GM19035 (cell line): ENCODE measurements at regions not wholly inside any gene's neighbourhood (a gene's known extent, or its start where the extent isn't known, plus 50 kb on each side); places are given as distances from the start of the nearest gene placed in this dataset.
"Not testable (repeated sequence)": the region's sequence is repeated elsewhere in the genome, so short reads cannot be mapped to it uniquely, and the experiment has no call there.

ENCODE experiments used
- ATAC-seq: cut with Tn5 transposase; IDR thresholded peaks from one replicate; pipeline ENCODE4 v1.9.1; 2021; ENCODE audit not compliant: unreplicated experiment

DNA sequence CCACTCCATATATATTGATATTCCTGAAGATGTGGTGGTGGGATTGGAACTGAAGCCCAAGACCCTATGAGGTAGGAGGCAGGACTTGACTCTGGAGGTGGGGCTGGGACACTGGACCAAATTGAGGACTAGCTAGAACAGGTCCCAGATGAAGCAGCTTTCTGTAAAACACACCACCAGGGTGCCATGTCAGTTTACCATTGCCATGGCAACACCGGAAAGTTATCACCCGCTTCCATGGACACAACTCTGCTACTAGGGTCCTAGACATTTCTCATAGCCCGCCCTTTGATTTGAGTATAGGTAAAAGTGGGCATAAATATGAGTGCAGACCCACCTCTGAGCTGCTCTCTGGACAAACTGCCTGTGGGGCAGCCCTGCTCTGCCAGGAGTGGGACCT lies 490.5 kb upstream of the PFKP start:
- no peak for ATAC-seq

DNA sequence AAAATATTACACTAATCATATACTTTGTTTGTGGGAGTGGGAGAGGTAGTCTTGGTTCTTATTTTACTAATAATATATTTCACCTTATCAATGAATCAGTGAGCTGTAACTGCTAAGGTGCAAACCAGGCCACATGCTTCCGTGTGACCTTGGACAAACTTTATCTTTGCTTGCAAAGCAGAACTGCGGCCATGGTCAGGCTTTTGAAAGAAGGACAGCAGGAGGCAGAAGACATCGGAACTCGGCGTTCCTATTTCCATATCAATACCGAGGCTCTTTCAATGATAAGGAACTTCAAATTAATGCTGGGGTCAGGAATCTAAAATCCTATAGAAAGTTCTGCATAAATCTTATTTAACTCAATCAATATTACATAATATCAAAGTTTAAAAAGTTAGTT lies 491.9 kb upstream of the PFKP start:
- no peak for ATAC-seq

DNA sequence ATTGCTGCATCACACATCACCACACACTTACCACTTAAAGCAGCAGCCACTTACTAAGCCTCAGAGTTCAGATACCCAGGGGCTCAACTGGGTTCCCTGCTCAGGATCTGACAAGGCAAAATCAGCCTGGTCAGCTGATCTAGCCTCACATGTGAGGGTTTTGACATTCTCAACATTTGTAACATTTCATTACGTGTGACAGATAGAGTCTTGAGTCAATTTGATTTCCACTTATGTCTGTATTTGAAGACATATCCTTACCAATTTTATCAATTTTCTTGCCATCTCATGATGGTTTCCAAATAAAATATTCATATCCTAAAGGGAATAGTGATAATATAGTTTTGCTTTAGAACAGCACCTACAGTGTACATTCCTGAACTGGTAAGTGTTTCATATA lies 494.7 kb upstream of the PFKP start:
- ATAC-seq, result no peak

DNA sequence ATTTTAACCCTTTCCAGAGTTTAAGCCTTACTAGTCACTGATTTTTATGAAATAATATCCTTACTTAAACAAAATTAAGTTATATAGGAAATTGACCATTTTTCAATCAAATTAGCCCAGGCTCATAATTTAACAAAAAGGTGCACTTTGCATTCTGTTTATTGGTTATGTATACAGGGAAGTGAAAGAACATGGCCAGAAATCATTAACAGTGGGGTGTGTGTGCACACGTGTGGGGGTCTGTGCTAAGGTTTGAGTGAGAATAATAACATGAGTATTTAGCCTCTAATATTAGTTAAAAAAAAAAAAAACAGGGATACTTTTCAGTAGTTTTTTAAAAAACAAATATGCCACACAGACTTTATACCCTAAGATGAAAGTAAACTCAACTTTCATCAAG lies 510.5 kb upstream of the PFKP start:
- no peak for ATAC-seq

DNA sequence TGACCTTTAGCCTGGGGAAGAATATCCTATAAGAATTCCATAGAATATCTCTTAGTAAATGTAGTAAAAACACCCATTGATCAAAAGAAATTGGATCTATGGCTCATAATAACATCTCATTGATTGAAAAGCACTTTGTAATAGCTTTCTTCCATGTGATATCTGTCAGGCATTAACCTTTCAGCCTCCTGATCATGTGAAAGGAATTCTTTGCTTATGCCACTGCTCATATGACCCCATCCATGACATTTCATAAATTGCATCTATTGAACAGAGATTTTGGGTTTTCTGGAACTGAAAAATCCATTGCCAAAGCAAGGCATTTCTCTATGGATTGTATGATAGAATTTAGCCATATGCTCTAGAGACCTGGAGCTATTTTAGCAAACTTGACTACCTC lies 519.3 kb upstream of the PFKP start:
- no peak for ATAC-seq

DNA sequence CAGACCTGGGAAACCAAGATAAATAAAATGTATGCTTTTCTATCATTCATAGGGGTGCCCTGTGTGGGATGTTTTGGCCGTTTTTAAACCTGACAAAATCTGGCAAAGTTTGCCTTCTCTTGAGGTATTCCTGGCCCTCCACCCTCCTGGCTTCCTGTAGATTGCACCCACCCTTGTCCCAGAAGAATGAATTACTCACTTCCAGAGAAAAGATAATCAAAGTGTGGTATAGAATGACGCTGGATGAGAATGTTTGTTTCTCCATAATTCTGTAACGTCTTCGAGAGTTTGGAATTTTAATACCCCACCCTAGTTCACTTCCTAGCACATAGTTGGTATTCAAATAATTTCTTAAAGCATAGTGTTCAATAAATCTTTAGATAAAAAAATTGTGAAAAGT lies 519.7 kb upstream of the PFKP start:
- ATAC-seq, result no peak

DNA sequence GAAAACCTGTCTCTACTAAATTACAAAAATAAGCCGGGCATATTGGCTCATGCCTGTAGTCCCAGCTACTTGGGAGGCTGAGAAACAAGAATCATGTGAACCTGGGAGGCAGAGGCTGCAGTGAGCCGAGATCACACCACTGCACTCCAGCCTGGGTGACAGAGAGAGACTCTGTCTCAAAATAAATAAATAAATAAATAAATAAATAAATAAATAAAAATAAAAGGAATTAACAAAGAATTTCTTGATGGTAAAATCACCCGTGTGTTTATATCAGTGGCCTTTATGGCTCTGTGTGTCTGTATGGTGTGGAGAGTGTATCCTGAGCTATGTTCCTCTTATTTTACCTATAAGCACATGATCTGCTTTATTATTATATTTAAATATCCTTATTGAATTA lies 520.5 kb upstream of the PFKP start:
- ATAC-seq, result not testable (repeated sequence)

DNA sequence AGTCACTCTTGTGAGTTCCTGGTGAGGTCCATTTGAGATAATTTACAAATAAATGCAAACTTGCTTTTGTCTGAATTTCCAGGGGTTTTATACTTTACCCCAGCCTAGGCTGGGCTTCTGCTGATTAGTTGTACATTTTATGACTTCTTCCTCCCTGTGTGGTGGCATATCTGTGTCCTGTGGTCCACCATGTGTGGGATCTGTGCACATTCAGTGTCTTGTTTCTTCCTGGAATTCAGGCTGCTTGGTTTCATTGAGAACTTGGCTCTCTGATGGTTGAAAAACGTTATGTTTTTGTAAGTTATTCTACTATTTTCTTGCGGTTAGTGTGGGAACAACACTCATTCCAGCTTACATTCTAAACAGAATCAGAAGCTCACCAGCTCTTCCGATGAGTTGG lies 523.4 kb upstream of the PFKP start:
- no peak for ATAC-seq

DNA sequence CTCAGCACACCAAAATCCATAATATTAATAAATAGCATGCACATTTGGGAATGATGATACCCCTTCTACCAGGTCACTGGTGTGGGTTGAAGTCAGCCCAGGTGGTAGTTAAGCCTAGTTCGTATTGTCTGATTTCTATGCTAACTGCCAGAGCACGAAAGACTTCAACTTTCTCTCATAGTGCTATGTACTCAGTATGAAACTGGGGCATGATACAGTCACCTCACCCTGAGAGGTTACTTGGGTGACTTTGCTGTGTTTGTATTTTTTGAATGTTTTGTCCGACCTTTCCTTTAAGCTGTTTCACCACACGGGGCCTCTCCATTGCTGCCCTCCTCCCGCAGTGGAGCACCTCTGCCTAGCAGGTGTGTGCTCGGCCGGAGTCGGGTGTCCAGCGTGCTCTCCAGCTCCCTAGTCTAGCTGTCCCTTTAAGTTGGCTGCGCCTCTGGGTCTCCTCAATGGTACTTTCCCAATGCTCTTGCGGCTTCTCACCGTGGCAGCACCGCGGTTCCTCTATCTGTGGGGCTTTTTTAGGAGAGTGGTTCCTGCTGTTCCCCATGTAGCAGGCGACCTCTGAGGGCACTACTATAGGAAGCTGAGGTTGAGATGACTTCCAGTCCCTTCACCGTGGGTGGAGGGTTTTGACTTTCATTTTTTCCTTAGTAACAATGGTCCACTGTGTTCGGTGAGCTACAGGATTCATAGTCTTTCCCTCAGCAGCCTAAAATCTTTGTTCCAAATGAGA lies 524.0 kb upstream of the PFKP start:
- no peak for ATAC-seq

DNA sequence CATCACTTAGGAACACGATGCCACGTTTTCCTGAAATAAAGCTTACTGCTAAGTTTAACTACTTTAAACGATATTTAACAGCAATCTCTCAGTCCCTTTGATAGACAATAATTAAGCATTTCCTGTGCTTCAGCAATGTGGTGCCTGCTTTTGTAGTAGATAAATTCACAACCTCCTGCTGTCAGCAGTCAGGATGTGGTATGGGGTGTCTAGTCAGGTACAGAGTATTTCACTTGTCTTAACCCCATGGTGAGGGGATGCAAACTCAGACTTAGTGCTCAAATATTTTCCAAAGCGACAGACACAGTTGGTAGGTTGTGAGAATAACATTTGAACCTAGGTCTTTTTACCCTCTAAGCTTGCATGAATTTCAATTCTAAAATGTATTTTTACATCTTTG lies 526.2 kb upstream of the PFKP start:
- ATAC-seq, result no peak

DNA sequence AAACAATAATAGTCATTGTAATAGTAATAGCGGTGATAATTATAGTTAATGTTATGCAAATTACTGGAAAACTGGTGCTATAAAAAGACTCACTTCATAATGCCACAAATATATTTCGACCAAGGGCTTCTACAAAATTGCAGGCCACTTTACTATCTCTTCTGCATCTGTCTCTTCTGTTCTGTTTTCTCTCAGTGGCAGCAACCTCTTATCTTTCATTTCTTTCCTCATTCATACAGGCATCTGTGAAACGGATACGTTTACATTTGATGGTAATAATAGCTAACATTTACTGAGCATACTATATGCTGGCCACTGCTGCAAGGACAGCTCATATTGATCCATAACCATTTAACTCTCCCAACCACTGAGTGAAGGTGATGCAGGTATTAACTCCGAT lies 537.4 kb upstream of the PFKP start:
- no peak for ATAC-seq

DNA sequence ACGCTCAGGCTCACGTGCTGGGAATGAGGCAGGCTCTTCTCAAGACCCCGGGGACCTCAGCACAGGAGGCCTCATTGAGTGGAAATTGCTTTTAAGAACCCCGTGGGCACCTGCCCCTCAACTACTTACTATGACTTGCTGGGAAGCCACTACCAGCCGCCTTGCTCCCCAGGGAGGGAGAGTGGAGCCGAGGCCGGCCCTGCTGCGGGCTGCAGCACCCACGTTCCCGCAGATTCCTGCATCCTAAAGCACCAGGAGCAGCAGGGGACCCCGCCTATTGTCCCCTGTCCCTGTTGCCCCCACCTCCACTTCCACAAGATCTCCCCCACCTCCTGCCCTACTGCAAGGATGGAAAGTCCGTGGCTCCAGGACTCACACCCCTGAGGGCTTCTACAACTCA lies 541.6 kb upstream of the PFKP start:
- no peak for ATAC-seq

DNA sequence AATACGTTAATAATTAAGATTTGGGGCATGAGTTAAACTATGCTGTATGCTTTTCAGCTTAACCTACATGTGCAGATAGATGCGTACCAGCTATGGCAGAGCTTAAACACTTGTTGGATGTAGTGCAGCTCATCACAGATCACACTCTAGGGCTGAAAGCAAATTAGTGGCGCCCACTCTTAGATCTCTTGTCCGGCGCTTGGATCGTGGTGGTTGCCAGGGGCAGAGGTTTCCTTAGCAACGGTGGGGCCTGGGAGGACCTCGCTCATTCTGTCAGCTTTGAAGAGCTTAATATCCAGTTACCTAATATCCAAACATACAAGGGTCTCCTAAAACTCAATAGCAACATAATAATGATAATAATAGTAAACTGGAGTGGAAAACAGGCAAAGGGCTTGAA lies 548.2 kb upstream of the PFKP start:
- ATAC-seq, result no peak

DNA sequence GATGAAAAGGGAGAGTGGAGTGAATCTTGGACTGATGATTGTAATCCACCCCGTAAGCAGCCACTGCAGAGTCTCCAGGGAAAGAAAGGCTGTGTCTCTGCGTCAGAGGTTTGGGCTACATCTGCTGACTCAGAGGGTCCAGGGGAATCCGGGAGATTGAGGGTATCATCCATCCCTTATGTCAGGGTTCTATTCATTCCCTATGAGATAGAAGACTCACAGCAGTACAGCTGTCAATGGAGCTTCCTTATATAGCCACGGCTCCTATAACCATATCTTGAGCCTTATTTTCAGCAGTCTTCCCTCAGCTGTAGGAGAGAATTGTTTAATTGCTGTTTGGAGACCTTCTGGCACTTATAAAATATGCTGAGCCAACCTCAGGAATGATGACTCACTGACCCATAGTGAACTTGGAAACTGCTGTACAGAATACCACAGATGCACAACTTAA lies 558.2 kb upstream of the PFKP start:
- ATAC-seq, result no peak

DNA sequence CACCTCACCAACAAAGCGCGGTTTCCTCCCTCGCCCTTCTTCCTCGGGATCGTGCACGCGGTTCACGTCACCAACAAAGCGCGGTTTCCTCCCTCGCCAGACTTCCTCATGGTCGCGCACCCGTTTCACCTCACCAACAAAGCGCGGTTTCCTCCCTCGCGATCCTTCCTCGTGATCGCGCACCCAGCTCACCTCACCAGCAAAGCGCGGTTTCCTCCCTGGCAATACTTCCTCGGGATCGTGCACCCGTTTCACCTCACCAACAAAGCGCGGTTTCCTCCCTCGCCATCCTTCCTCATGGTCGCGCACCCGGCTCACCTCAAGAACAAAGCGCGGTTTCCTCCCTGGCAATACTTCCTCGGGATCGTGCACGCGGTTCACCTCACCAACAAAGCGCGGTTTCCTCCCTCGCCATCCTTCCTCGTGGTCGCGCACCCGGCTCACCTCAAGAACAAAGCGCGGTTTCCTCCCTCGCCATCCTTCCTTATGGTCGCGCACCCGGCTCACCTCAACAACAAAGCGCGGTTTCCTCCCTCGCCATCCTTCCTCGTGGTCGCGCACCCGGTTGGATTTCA lies 565.9 kb upstream of the PFKP start:
- ATAC-seq, result not testable (repeated sequence)

DNA sequence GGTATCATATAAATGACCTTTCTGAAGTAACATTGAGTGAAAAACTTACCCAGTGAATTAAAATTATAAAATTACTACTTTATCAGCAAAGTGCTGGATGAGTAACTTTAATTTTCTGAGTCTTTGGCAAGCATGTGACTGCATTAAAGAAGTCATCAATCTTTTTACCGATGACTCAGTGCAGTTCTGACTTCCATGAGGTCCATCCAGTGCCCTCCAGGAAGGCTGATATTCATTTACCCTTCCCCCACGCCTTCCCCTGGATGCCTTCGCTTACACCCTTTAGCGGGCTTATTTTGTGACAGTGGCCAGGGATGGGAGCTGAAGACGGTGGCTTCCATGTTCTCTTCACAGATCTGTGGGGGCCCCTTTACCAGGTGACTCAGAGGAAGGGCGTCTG lies 572.9 kb upstream of the PFKP start:
- ATAC-seq, result no peak

DNA sequence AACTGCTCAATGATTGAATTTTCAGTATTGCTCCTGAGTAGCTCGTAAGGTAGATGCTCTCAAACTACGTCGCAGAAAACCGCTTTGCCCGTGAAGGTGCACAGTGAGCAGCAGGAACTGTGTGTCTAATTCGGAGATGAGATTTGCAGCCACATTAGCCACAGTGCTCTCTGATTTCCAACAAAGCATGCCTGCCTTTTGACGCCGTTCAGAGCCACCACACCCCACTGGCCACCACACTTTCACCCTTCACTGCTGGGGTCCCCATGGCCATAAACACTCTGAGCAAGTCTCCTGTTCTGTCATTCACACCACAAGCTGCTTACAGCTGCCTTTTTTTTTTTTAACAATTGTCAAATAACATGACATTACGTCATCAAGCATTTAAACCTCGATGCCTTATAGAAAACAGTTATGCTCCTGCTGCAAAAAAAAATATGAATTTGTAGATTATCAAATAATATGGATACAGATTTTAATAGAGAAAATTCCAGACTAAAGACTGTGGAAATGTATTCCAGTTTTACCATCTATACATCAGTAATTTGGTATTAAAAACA lies 578.8 kb upstream of the PFKP start:
- ATAC-seq, result no peak

DNA sequence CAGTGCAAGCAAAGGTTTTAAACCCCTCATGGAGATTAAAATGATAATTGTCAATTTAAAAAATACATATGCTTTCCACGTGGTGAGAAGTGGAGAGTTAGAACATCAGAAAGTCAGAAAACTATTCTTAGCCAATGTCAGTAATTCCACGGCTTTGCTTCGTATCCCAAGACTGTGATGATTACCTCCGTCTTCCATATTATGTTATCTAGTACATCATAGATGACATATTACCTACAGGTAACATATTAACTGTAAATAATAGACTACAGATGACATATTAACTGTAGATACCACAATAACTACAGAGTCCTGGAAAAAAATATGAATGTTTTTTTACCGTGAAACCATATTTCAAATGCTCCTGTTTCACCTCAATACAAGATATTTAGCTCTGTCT lies 579.4 kb upstream of the PFKP start:
- ATAC-seq, result no peak

DNA sequence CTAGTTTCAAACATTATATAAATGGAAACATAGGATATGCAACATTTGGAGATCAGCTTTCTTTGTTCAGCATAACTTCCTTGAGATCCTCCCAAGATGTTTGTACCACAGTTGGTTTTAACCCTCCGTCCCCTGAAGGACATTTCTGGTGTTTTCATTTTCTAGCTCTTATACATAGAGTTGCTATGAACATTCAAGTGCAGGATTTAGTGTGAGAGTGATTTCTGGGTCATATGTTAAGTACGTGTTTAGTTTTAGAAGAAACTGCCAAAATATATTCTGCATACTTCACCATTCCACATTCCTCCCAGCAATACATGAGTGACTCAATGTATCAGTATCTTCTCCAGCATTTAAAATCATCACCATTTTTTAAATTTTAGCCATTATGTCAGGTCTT lies 588.7 kb upstream of the PFKP start:
- ATAC-seq, result no peak

DNA sequence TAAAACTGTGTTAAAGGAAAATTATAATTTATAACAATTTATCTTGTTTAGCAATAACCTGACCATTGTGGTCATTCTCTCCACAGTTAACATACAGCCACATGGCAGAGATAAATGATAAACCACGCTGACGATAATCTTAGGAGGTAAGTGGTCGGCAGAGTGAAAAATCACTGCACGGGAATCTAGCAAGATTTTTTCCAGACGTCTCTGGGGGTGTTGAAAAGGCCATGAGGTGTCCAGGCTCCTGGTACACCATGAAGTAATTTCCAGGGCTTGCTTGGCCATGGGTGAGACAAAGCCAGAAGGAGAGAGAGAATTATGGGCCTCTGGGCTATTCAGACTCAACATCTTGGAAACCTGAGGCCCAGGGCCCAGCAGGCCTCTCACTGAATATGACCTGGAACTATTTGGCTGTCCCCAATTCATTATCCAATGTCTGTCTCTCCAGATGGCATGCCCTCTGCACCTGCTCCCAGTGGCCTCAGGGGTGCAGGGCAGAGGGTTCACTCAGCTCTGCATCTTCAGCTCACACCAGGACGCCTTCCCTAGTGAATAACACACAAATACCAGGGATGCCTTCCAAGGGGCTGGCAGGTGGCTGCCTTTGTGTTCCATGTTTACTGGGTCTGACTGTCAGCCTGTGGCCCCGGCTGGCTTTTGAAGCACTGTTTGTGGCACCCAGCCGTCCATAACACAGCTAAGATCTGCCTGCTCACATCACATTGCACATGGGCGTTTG lies 590.4 kb upstream of the PFKP start:
- ATAC-seq, result no peak

DNA sequence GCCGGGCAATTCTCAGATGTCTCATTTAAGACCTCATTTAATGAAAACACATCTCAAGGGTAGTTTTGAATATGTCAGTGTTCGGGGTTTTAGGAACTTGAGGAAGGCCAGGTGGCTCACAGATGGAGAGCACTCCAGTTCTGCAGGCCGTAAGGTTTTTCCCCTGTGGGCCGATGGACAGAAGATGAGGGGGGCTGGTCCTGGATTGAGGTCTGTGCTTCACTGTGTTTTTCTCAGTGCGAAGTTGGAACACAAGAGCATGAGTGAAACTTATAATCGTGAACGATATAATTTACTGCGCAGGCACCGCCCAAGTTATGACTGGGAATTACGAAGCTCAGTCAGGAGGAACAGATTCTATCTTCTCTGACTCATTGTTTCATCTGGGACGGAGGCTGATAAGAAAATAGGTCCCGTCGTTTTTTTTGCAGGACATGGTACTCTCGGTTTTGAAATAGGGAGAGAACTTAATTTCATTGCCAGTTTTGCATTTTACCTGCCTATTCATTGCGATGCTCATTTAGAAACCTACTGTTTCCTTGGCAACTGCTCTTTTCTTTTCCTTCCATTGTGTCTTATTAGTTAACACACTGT lies 591.0 kb upstream of the PFKP start:
- ATAC-seq, result no peak
